ENCODE measurements at regions not wholly inside any gene's neighbourhood (a gene's known extent, or its start where the extent isn't known, plus 50 kb on each side); places are given as distances from the start of the nearest gene placed in this dataset.
"Not testable (repeated sequence)": the region's sequence is repeated elsewhere in the genome, so short reads cannot be mapped to it uniquely, and the experiment has no call there.

DNA sequence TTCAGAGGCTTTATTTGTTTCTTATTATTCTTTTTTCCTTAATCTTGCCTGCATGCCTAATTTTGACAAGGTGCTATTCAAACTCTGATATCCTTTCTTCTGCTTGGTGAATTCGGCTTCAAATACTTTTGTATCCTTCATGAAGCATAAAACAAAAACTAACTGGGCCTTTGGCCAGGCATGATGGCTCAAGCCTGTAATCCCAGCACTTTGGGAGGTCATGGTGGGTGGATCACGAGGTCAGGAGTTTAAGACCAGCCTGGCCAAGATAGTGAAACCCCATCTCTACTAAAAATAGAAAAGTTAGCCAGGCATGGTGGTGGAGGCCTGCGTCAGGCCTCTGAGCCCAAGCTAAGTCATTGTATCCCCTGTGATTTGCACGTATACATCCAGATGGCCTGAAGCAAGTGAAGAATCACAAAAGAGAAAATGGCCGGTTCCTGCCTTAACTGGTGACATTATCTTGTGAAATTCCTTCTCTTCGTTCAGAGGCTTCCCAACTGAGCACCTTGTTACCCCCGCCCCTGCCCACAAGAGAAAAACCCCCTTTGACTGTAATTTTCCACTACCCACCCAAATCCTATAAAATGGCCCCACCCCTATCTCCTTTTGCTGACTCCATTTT, 191.9 kb downstream of the ZNF486 start:
- TF ChIP-seq, protein P1, sequence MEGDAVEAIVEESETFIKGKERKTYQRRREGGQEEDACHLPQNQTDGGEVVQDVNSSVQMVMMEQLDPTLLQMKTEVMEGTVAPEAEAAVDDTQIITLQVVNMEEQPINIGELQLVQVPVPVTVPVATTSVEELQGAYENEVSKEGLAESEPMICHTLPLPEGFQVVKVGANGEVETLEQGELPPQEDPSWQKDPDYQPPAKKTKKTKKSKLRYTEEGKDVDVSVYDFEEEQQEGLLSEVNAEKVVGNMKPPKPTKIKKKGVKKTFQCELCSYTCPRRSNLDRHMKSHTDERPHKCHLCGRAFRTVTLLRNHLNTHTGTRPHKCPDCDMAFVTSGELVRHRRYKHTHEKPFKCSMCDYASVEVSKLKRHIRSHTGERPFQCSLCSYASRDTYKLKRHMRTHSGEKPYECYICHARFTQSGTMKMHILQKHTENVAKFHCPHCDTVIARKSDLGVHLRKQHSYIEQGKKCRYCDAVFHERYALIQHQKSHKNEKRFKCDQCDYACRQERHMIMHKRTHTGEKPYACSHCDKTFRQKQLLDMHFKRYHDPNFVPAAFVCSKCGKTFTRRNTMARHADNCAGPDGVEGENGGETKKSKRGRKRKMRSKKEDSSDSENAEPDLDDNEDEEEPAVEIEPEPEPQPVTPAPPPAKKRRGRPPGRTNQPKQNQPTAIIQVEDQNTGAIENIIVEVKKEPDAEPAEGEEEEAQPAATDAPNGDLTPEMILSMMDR (IDR thresholded peaks at IDR 0.05) = not testable (repeated sequence)
- TF ChIP-seq POLR2A (IDR thresholded peaks at IDR 0.05; ENCODE audit: low read length); CHD4 (IDR thresholded peaks at IDR 0.05; ENCODE audit: borderline replicate concordance); ZNF302 (CRISPR knock-in tag; IDR thresholded peaks at IDR 0.05); RARB (CRISPR knock-in tag; IDR thresholded peaks at IDR 0.05); PHF8 (IDR thresholded peaks at IDR 0.05; ENCODE audit: borderline replicate concordance, low read depth): not testable (repeated sequence)
